Parathyroid adenoma (tissue), 2 donors: ENCODE measurements at regions not wholly inside any gene's neighbourhood (a gene's known extent, or its start where the extent isn't known, plus 50 kb on each side); places are given as distances from the start of the nearest gene placed in this dataset.

Source experiments
- H2AFZ ChIP-seq: fragments of 300-600 bp; sonication (generic); one replicate; pipeline ENCODE4 v1.7.0; 2017; ENCODE audit warnings: antibody characterized with exemption, mild to moderate bottlenecking
- H3K27ac ChIP-seq: fragments of 300-600 bp; sonication (generic); one replicate; pipeline ENCODE4 v1.7.0; 2017
- H3K27me3 ChIP-seq: fragments of 300-600 bp; sonication (generic); one replicate; pipeline ENCODE4 v1.7.0; 2017; ENCODE audit warnings: low read length; ENCODE audit not compliant: control insufficient read depth, insufficient read depth
- H3K36me3 ChIP-seq: fragments of 300-600 bp; sonication (generic); one replicate; pipeline ENCODE4 v1.7.0; 2017; ENCODE audit warnings: low read length; ENCODE audit not compliant: control insufficient read depth, insufficient read depth
- H3K4me1 ChIP-seq: fragments of 300-600 bp; sonication (generic); one replicate; pipeline ENCODE4 v1.7.0; 2017; ENCODE audit warnings: control low read depth
- H3K4me2 ChIP-seq: fragments of 300-600 bp; sonication (generic); one replicate; pipeline ENCODE4 v1.7.0; 2017; ENCODE audit warnings: low read length
- H3K4me3 ChIP-seq: fragments of 300-600 bp; sonication (generic); one replicate; pipeline ENCODE4 v1.7.0; 2017; ENCODE audit warnings: low read depth, low read length
- H3K79me2 ChIP-seq: fragments of 300-600 bp; sonication (generic); one replicate; pipeline ENCODE4 v1.7.0; 2017; ENCODE audit warnings: control low read depth
- H3K9ac ChIP-seq: fragments of 300-600 bp; sonication (generic); one replicate; pipeline ENCODE4 v1.7.0; 2017; ENCODE audit warnings: mild to moderate bottlenecking
- H3K9me3 ChIP-seq: fragments of 300-600 bp; sonication (generic); one replicate; pipeline ENCODE4 v1.7.0; 2017; ENCODE audit warnings: low read length; ENCODE audit not compliant: control insufficient read depth
- TF ChIP-seq, protein P1 (sequence below): fragments of 300-600 bp; sonication (generic); IDR thresholded peaks from one replicate; pipeline ENCODE4 v1.7.0; 2017; ENCODE audit warnings: antibody characterized with exemption, mild to moderate bottlenecking
- donor health status: primary hyperparathyroidism.

DNA sequence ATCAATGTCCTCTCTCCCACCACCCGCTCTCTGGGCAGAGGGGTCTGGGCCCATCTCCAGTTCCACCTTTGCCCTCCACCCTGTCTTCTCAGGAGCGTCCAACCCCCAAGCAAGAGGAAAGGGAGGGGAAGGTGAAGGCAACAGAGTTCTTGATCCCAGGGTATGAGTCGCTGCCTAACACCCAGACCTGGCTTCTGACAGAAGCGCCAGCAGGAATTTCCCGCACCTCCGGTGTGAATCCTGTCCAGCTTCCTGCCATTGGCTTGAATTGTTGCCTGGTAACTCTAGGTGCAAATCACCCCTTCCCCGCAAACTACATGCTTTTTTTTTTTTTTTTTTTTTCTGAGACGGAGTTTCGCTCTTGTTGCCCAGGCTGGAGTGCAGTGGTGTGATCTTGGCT lies 84.2 kb upstream of the IER5L start:
- Histone ChIP-seq H3K9me3 (no peaks in the 10 kb centered on the region), H3K79me2 (no peaks in the 10 kb centered on the region), H3K27me3 (no peaks in the 10 kb centered on the region), H3K9ac (no peak overlapping the region), H3K36me3 (no peaks in the 10 kb centered on the region), H3K4me3 (no peak overlapping the region), H3K4me2 (no peak overlapping the region), H3K27ac (peak overlapping the region; percentile 66), H3K4me1 (peaks cover 5% of the 10 kb centered on the region), H2AFZ (no peak overlapping the region)
- TF ChIP-seq, protein P1, sequence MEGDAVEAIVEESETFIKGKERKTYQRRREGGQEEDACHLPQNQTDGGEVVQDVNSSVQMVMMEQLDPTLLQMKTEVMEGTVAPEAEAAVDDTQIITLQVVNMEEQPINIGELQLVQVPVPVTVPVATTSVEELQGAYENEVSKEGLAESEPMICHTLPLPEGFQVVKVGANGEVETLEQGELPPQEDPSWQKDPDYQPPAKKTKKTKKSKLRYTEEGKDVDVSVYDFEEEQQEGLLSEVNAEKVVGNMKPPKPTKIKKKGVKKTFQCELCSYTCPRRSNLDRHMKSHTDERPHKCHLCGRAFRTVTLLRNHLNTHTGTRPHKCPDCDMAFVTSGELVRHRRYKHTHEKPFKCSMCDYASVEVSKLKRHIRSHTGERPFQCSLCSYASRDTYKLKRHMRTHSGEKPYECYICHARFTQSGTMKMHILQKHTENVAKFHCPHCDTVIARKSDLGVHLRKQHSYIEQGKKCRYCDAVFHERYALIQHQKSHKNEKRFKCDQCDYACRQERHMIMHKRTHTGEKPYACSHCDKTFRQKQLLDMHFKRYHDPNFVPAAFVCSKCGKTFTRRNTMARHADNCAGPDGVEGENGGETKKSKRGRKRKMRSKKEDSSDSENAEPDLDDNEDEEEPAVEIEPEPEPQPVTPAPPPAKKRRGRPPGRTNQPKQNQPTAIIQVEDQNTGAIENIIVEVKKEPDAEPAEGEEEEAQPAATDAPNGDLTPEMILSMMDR, result no peak

DNA sequence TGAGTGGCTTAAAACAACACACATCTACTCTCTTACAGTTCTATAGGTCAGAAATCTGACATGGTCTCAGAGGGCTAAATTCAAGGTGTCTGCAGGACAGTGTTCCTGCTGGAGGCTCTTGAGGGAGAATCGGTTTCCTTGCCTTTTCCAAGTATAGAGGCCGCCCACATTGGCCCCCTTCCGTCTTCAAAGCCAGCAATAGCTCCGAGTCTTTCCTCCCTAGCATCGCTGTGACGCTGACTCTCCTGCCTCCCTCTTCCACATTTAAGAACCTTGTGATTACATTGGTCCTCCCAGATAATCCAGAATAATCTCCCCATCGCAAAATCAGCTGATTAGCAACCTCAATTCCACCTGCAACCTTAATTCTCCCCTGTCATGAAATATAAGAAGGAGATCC lies 81.3 kb upstream of the IER5L start:
- TF ChIP-seq, protein P1, result no peak
- no peaks in the 10 kb centered on the region for H3K36me3 ChIP-seq
- no peaks in the 10 kb centered on the region for H3K9me3 ChIP-seq
- peaks cover 5% of the 10 kb centered on the region for H3K4me1 ChIP-seq
- H2AFZ ChIP-seq, result no peak overlapping the region
- H3K27me3 ChIP-seq, result no peaks in the 10 kb centered on the region
- H3K4me3 ChIP-seq, result no peak overlapping the region
- peak overlapping the region; percentile 77 for H3K4me2 ChIP-seq
- H3K79me2 ChIP-seq, result no peaks in the 10 kb centered on the region
- no peak overlapping the region for H3K27ac ChIP-seq
- no peak overlapping the region for H3K9ac ChIP-seq

DNA sequence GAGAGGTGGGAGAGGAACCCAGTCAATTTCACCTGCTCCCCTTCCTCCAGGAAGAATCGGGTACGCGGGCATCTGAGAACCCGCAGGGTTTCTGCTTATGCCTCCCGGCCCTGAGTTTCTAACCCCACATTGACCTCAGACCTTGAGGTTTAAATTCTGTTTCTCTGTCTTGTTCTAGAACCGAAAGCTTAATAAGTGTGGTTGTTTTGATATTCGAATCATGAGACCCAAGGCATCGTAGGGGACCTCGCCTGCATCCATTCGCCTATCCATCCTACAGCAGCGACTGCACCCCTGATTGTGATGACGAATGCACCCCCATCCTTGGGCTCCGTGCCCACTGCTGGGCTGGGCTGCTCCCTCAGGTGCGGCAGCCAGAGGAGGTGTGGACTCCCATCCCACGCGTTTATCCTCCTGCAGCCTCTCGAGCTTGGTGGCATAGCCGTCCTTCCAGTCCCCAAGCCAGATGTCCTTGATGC lies 80.8 kb upstream of the IER5L start:
- TF ChIP-seq, protein P1, result no peak
- no peaks in the 10 kb centered on the region for H3K9me3 ChIP-seq
- no peak overlapping the region for H2AFZ ChIP-seq
- no peaks in the 10 kb centered on the region for H3K79me2 ChIP-seq
- H3K9ac ChIP-seq, result no peak overlapping the region
- no peaks in the 10 kb centered on the region for H3K27me3 ChIP-seq
- peak overlapping the region; percentile 77 for H3K4me2 ChIP-seq
- no peak overlapping the region for H3K27ac ChIP-seq
- peak overlapping the region; percentile 38 for H3K4me3 ChIP-seq
- no peaks in the 10 kb centered on the region for H3K36me3 ChIP-seq
- peaks cover 5% of the 10 kb centered on the region for H3K4me1 ChIP-seq

DNA sequence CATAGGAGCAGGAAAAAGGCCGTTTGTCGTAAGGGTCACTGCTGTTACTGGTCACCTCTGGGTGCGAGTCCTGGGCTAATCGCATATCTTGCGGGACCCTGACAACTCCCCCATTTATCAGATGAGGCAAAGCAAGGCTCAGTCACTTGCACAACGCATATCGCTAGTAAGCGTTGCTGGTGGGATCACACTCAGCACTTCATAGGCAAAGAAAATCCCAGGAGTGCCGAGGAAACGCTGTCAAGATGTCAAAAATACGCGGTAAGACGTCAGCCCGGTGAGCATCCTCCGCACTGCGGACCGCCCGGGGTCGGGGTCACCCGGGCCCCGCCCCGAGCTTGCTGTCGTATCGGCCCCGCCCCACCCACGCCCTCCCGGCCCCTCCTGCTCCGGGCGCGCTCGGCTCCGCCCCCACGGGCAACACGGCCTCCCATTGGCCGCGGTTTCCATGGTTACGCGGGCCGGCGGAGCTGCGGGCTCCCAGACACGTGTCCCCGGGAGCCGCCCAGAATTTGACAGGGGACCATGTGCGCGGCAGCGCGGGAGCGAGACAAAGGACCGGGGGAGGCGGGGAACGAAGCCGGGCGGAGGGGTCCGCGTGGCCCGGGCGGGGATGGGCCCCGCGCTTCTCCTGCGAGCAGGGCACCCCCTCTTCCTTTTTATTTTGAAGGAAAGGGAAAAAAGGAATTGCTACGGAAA lies 80.2 kb upstream of the IER5L start:
- Histone ChIP-seq H3K9me3 (no peaks in the 10 kb centered on the region), H3K4me2 (peak overlapping the region; percentile 77), H3K4me3 (peak overlapping the region; percentile 38), H3K9ac (no peak overlapping the region), H3K27me3 (no peaks in the 10 kb centered on the region), H2AFZ (no peak overlapping the region), H3K27ac (no peak overlapping the region), H3K79me2 (no peaks in the 10 kb centered on the region), H3K4me1 (peaks cover 5% of the 10 kb centered on the region), H3K36me3 (no peaks in the 10 kb centered on the region)
- TF ChIP-seq, protein P1, result no peak
